ENCODE measurements at regions not wholly inside any gene's neighbourhood (a gene's known extent, or its start where the extent isn't known, plus 50 kb on each side); places are given as distances from the start of the nearest gene placed in this dataset.
"Not testable (repeated sequence)": the region's sequence is repeated elsewhere in the genome, so short reads cannot be mapped to it uniquely, and the experiment has no call there.

DNA sequence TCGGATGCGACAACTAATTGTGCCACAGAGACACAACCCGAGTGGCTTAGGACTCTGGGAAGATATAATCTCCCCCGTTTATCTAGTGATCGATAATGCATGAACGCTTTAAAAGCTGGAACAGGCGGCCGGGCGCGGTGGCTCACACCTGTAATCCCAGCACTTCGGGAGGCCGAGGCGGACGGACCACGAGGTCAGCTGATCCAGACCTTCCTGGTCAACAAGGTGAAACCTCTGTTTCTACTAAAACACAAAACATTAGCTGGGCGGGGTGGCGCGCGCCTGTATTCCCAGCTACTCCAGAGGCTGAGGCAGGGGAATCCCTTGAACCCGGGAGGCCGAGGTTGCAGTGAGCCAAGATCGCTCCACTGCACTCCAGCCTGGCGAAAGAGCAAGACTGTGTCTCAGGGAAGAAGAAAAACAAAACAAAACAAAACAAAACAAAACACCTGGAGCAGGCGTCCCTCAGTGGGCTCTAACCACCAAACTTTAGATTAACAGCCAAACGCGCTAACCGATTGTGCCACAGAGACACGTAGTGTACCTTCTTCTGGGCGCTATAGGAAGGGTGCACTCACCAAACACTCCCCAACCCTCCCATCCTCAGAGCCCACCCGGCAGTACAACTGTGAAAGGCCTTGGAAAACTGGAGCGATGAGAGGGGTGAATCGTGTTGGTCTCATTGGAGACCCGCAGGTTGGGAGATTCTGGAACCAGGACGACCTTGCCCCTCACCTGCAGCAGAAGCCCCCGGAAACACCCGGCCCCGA is 53.3 kb upstream of the PPIAL4F start:
- H3K36me3 ChIP-seq (ENCODE audit: control insufficient read depth, insufficient read depth, low read length); H3K4me3 ChIP-seq (ENCODE audit: low read depth, low read length); H3K9me3 ChIP-seq (ENCODE audit: control insufficient read depth, insufficient read depth, low read length); H3K27ac ChIP-seq (ENCODE audit: low read depth, low read length); H3K27me3 ChIP-seq (ENCODE audit: control insufficient read depth, insufficient read depth, low read length); H3K4me1 ChIP-seq (ENCODE audit: control insufficient read depth, insufficient read depth, low read length); H3K9ac ChIP-seq (ENCODE audit: low read depth, low read length): not testable (repeated sequence)
